ENCODE measurements at regions not wholly inside any gene's neighbourhood (a gene's known extent, or its start where the extent isn't known, plus 50 kb on each side); places are given as distances from the start of the nearest gene placed in this dataset.
"Not testable (repeated sequence)": the region's sequence is repeated elsewhere in the genome, so short reads cannot be mapped to it uniquely, and the experiment has no call there.

DNA sequence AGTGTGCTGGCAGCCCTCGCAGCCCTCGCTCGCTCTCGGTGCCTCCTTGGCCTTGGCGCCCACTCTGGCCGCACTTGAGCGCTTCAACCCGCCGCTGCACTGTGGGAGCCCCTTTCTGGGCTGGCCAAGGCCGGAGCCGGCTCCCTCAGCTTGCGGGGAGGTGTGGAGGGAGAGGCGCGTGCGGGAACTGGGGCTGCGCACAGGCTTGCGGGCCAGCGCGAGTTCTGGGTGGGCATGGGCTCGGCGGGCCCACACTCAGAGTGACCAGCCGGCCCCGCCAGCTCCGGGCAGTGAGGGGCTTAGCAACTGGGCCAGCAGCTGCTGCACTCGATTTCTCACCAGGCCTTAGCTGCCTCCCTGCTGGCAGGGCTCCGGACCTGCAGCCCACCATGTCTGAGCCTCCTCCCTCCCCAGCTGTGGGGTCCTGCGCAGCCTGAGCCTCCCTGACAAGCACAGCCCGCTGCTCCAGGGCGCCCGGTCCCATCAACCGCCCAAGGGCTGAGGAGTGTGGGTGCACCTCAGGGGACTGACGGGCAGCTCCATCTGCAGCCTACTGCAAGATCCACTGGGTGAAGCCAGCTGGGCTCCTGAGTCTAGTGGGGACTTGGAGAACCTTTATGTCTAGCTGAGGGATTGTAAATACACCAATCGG lies 786.0 kb upstream of the SORCS1 start:
- not testable (repeated sequence) for DNase-seq (ENCODE audit: low read depth)

DNA sequence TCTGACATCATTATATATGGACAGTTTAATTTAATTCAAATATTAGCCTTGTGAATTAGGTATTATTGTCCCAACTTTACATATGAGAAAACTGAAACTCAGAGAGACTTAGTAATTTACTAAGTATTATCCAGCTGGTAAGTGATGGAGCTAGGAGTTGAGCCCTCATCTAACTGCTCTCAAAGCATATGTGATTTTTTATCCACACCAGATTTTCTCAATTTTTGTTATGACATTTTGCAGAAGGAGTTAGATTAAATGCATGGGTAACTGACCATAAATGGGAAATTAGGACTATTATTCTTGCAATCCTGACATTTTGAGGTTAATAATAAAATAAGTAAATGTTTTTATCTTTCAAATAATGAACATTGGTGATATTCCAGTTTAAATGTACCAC lies 778.3 kb upstream of the SORCS1 start:
- no peak for DNase-seq (ENCODE audit: low read depth)

DNA sequence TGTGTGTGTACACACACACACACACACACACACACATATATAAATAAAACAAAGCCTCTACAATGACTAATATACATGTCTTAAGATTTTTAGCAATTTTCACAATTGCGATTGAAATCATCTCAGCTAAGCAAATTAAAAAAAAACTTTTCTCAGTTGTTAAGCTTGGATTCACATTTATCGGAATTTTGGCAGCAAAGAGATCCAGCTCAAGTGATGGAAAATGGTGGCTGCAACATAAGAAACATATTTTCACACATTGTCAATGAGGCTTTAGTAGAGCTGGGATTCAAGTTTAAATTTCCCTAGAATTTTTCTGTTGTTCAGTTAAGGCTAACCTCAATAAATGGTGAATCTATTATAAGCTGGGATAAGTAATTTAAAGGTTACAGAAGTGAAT lies 768.6 kb upstream of the SORCS1 start:
- DNase-seq (ENCODE audit: low read depth) = no peak

DNA sequence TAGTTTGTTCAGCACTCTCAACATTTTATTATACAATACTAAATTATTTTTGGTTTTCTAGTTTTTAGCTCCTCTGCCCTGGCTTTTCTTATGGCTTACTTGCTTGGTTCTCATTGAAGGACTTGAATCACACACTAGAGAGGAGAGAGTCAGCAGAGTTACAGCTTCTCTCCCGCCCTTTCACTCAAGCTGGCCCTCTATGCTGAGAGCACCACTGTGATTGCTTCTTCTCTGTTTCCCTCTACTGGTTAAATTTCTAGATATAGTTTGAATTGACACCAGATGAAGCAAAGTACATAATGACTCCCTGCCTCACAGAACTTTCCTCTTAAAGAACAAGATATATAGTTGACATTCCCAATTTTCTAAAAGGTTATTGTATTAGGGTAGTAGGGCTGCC lies 767.3 kb upstream of the SORCS1 start:
- no peak for DNase-seq (ENCODE audit: low read depth)

DNA sequence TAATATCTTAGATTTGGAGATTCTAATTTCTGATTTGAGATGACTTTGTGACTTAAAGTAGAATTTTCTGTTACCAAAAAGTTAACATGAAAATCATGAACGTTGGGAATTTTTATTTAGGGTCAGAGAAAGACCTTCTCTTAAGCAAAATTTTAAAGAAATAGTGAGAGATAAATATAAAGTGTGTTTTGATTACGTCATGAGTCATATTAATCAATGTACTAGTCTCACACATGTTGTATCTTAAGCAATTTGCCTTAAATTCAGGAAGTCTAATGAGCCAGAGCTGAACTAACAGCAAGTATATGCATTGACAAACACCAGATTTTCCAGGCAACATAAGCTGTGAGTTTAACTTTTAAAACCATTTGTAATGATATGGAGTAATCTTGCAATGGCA lies 765.5 kb upstream of the SORCS1 start:
- no peak for DNase-seq (ENCODE audit: low read depth)

DNA sequence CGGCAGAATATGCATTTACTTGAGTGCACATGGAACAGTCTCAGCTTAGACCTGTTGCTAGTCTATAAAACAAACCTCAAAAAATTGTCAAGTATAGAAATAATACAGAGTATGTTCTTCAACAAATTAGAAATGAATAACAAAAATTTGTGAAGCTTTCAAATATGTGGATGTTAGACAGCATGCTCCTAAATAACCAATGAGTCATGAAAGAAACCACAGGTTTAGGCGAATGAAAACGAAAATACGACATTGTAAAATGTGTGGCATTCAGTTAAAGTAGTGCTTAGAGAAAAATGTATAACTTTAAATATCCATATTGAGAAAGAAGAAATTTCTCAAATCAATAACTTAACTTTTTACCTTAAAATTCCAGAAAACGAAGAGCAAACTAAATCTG lies 760.0 kb upstream of the SORCS1 start:
- DNase-seq (ENCODE audit: low read depth) = no peak

DNA sequence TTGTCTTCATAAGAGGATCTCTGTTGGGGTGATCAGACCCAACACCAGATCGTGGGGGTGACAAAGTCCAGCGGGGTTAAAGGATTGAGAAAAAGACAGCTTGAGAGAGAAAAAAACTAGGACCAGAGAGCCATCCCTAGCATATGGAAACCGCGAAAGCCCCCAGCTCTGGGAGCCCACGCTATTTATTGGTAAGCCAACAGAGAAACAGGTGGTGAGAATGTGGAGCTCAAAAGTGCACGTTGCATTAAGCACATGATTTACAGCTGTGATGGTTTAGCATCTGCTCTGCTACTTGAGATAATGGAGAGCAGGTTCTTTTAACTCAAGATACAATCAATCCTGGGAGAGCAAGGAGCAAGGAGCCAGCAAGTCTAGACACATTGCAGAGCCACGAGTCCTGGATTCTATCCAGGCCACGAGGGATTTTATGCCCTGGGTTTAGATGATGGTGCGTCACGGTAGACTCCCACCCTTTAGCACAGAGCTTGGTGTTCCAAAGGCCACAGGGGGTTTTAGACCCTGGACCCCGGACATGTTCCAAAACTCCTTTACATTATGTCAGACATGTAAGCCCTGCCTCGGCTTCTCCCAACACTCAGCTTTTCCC lies 755.2 kb upstream of the SORCS1 start:
- no peak for DNase-seq (ENCODE audit: low read depth)

DNA sequence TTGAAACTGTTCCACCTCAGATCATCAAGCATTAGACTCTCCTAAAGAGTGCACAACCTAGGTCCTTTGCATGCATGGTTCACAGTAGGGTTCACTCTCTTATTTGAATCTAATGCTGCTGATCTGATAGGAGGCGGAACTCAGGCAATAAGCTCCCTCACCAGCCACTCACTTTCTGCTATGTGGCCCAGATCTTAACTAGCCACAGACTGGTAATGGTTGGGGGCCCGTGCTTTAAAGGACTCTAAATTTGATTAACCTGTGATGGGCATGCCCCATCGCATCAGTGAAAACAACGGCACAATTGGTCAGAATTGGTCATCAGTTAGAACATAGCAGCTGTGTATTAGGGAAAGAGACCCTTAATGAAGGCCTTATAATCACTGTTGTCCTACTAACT lies 753.7 kb upstream of the SORCS1 start:
- DNase-seq (ENCODE audit: low read depth) = no peak

DNA sequence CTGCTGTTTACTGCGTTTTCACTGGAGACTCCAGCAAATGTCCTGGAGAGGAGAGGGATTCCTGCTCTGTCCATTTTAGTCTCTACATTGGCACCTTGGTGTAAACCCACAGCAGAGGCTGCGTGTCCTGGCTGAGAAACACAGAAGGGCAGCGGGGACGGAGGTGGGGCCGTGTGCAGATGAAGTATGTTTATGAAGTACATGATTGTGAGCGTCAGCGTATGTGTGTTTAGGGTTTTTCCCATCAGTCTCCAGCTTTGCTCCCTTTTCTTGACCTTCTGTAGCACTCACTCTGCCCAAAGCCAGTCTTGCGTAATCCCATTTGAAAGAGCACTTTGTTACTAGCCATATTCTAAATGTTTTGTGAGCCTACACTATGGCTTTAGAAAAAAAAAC lies 750.7 kb upstream of the SORCS1 start:
- no peak for DNase-seq (ENCODE audit: low read depth)

DNA sequence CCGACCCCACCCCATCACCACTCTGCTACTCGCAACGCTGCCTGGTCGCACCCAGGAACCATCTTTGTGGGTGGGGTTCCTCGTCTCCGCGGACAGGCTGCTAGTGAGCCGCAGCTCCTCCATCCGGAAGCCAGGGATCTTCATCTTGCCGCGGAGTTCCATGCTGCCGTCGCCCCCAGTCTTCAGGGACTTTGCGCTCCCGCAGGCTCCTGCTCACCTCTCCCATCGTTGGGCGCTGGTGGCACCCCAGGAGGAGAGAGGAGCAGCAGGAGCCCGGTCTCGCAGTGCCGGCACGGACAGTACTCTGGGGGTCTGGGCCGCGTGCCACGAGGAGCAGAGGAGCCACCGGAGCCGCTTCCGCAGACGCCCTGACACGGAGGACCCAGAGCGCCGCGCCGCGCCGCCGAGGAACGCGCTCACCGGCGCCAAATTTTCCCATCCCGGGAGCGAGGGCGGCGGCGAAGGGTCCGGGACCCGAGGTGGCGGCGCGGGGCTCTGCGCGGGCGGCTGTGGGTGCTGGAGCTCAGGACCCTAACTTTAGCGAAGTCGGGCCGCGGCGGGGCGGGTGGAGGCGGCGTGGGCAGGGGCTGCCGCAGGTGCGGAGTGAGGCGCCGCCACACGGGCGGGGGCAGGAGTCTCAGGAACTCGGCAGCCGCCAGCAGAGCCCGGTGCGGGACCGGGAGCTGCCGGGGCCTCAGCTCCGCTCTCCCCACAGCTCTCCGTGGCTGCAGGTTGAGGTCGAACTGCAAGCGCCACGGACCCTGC lies 750.1 kb upstream of the SORCS1 start:
- no peak for DNase-seq (ENCODE audit: low read depth)

DNA sequence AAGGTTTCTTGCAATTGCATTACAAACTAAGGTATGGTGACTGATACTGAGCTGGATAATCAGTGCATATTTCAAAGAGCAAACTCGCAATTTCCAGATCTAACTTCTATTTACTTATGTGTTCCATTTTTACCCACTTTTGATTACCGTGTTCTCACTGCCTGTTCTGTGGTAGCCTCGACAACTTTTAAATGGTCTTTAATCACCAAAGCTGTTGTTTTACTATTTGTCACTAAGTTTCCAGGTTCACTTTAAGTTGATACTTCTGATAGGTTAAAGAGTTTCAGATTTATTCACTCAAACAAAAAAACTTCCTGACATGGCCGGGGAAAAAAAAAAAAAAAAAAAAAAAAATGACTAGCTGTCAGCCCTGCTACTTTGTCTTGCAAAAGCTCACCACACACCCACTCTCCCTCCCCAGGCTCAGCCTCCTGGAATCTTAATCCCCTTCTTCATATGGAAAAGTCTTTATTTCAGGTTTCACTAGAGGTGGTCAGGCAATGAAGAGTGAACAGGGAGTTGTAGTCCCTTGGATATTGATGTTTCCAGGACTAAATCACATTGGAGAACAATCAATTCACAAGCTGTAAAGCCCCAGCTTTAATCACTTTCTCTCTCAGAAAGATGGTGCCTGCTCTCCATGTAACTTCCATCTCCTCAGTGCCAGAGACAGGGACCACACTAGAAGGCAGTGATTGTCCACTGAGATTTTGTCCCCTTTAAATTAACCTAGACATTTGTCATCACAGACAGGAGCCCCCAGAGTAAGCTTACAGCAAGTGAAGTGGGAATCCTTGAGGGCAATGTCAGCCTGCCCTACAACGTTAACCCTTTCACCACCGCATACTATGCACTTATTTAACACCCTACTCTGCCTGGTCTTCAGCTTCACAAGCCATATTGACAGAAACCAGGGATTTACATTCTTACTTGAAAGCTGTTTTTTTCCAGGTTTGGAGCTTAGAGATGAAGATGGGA lies 749.1 kb upstream of the SORCS1 start:
- no peak for DNase-seq (ENCODE audit: low read depth)

DNA sequence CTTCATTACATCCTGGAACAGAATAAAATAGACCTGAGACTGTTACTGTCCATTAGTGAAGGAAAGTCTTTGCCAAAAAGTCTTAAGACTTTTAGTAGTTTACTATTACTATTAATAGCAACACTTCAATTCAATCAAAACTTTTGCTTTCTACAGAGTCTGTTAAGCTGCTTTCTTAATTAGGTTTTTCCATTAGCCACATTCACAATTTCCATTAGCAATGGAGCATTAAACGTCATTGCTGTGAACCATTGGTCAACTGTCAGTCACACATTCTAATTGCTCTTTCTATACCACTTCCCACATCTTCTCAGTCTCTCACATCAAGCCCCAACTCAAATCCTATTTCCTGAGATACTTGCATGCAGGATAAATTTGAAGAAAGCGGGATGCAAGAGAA lies 736.6 kb upstream of the SORCS1 start:
- no peak for DNase-seq (ENCODE audit: low read depth)

DNA sequence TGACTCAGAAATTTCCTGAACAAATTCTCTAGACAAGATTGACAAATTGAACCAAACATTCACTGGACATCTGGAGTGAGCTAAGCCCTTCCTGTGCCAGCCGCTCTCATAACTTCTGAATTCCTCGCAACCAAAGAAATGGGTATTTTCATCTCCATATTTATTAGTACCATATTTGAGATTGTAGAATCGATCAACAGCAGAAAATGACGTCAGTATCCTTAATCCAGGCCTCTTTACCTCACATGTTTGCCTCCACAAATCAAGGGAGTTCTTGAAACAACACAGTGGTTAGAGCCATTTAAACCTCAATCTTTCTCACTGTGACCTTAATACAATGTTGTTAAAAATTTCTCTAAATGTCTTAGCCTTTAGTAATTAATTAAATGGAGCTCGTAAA lies 735.6 kb upstream of the SORCS1 start:
- DNase-seq (ENCODE audit: low read depth) = no peak

DNA sequence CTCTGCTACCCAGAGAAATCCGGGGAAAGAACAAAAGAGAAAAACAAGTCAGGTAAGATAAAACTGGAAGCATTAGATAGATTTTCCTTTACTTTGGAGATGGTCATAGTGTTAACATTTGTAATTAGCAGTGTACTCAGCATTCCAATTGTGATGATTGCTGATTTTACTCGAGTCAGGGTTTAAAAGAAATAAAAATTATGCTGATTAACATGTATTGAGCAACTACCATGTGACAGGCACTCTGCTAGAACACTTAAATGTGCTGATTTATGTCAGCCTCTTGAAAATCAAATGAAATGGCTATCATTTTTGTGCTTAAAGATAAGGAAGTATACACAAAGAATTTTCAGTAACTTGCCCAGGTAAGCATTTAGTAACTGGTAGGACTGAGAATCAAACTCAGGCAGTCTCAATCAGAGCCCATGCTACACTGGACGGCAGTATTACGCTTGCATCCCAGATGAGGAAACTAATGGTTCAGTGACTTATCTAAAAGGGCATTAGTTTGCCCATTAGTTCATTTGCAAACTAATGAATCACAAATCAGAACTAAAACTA lies 735.1 kb upstream of the SORCS1 start:
- no peak for DNase-seq (ENCODE audit: low read depth)

DNA sequence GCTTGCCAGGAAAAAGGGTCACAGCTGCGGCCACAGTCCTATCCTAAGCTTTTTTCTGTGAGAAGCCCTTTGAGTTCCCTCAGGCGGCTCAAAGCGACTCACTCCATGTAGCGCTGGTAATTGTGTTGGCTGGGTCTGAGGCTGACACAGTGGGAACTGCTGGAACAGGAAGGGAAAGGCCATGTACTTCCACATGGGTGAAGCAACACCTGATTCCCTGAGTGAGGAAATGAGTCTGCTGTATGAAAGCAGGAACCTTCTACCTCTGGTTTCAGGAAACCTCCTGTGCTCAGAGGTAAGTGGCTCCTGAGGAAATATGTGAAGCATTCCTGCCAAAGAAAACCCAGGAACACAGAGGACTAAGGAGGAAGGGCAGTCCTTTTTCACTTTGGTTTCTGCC lies 734.6 kb upstream of the SORCS1 start:
- DNase-seq (ENCODE audit: low read depth) = no peak

DNA sequence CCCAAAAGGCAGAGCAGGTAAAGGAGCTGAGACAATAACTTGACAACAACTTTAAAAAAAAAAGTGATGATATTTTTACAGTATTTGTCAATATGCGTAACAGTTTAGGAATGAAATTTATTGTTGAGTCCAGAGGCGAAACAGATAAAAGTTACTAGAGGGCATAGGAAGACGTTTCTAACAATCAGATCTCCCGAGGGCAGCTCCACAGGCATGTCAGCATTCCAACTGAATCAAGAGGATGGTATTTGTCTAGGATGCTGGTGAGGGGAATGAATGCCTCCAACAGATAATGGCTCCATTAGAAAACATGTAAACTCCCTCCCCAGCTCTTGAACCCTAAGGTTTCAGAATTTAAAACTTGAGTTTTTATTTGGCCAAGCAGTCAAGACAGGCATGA lies 733.9 kb upstream of the SORCS1 start:
- no peak for DNase-seq (ENCODE audit: low read depth)

DNA sequence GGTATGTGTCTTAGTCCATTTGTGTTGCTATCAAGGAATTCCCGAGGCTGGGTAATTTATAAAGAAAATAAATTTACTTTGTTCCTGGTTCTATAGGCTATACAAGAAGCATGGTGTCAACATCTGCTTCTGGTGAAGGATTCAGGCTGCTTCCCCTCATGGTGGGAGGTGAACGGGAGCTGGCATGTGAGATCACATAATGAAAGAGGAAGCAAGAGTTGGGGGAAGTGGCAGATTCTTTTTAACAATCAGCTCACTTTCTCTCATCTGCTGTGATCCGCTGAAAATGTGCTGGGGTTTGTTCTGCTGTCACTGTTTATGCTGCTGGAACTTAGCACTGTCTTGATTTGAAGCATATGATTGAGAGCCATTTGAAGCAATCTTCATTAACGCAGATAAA lies 730.0 kb upstream of the SORCS1 start:
- no peak for DNase-seq (ENCODE audit: low read depth)

DNA sequence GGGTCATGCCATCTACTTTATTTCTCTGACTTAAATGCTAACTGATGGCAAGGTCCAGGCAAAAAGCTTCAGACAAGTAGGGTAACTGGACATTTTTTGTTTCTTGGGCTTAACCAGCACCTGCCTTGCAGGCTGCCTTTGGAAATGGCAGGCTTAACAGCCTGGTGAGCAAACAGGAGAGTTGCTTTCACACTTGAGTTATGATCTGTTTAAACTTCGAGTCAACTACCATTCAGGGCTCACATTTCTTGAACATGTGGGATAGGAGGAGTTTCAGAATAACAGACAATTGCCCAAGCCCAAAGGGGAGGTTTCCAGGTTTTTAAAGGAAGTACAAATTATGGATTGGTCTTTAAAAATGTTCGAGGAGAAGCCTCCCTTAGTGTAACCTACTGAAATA lies 724.6 kb upstream of the SORCS1 start:
- no peak for DNase-seq (ENCODE audit: low read depth)

DNA sequence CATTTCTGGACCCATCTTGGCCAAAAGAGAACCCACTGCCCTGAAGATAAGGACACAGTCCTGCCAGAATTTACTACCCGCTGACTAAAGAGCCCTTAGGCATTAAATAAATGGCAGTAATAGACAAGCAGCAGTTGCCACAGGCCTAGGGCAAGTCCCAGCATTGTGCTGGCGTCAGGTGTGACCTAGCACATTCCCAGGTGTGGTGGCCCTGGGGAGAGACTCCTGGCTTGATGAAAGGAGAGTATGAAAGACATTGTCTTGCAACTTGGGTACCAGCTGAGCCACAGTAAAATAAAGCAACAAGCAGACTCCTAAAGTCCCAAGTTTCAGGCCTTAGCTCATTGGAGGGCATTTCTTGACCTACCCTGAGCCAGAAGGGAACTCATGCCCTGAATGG lies 715.7 kb upstream of the SORCS1 start:
- no peak for DNase-seq (ENCODE audit: low read depth)

DNA sequence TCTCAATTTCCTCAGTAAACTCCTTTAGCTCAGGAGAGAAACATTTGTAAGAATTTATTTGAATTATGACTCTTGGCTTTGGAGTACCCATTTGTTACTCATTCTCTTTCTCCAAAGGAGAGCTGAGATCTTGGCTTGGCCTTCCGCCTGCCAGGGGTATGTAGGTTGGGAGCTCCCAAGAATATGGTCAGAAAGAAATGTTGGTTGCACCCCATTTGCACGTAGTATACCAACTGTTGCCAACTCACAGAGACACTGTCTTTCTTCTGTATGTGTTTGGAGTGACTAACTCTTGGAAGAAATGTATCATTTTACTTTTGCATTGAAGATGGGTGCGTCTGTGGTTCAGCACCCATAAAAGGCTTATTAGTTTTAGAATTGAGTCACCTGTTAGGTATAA lies 708.5 kb upstream of the SORCS1 start:
- DNase-seq (ENCODE audit: low read depth) = no peak

DNA sequence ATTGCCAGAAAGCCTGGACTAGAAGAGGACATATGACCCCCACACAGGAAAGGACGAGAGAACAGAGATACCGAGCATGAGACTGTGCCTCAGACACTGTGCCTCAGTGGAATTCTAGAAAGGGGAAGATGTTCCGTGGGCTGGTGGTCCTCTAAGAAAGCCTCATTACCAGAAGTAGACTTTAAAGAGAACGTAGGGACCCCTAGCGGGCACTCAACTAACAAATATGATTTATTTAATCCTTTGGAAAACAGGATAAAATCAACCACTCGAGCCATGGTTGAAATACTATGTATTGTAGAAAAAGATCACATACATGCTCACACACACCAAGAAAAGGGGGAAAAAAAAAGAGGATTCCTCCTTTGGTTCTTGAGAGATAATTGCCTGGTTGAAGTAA lies 701.2 kb upstream of the SORCS1 start:
- DNase-seq (ENCODE audit: low read depth) = no peak

DNA sequence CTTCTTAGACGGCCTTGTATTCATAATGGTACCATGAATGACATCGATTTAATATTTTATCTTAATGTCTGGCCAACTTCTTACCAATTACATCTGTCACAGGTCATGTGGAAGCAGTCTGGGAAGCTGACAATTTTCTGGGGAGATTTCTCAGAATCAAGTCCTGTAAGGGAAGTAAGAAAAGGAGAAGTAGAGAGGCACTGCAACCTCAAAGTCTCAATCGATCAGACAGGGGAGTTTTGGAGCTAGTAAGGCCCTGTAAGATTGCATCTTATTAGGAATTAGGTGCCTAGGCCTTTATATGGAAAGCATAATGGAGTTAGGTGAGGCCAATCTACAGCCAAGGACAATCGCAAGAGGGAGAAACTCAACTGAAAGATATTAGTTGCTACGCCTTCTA lies 694.6 kb upstream of the SORCS1 start:
- no peak for DNase-seq (ENCODE audit: low read depth)
